G401.6 (cell line): ENCODE measurements at regions not wholly inside any gene's neighbourhood (a gene's known extent, or its start where the extent isn't known, plus 50 kb on each side); places are given as distances from the start of the nearest gene placed in this dataset.
"Not testable (repeated sequence)": the region's sequence is repeated elsewhere in the genome, so short reads cannot be mapped to it uniquely, and the experiment has no call there.

Experiments used
- FAIRE-seq: peaks from 2 replicates; lab custom pipeline; 2012; peaks lifted over from hg19 to GRCh38; lab: Jason Lieb, UNC

GRCh38 chr14:105622329-105622955 lies 96.1 kb downstream of the TMEM121 start:
- FAIRE-seq: no peak

DNA sequence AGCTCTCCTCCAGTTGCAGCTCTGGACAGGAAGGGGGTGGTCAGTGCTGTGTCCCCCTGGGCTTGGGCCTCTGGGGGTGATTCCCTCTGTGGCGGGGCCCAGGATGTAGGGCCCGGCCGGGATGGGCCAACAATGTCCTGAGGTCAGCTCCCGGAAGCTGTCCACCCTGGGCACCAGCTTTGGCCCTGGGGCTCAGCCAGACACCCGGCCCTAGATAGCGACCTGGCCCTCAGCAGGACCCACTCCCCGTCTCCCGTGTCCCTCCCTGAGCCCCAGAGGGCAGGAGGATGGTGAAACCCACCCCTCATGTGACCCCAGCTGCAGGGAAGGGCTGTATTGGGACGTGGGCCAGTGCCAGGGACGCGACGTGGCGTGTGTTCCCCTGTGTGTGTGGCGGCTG lies 96.8 kb downstream of the TMEM121 start:
- FAIRE-seq: not testable (repeated sequence)

DNA sequence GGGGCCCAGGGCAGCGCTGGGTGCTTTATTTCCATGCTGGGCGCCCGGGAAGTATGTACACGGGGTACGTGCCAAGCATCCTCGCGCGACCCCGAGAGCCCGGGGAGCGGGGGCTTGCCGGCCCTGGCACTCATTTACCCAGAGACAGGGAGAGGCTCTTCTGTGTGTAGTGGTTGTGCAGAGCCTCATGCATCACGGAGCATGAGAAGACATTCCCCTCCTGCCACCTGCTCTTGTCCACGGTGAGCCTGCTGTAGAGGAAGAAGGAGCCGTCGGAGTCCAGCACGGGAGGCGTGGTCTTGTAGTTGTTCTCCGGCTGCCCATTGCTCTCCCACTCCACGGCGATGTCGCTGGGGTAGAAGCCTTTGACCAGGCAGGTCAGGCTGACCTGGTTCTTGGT lies 98.0 kb downstream of the TMEM121 start:
- FAIRE-seq: not testable (repeated sequence)

DNA sequence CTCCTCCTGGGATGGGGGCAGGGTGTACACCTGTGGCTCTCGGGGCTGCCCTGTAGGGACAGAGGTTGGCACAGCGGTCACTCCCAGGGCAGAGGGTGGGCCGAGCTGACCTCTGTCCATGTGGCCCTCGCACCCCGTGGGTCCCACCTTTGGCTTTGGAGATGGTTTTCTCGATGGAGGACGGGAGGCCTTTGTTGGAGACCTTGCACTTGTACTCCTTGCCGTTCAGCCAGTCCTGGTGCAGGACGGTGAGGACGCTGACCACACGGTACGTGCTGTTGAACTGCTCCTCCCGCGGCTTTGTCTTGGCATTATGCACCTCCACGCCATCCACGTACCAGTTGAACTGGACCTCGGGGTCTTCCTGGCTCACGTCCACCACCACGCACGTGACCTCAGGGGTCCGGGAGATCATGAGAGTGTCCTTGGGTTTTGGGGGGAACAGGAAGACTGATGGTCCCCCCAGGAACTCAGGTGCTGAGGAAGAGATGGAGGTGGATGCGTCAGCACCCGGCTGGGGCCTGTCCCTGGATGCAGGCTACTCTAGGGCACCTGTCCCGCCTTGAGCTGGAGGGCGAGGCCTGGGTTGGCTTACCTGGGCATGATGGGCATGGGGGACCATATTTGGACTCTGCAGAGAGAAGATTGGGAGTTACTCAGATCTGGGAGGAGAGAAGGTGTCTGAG lies 98.5 kb downstream of the TMEM121 start:
- not testable (repeated sequence) for FAIRE-seq

GRCh38 chr14:105625448-105625847 lies 99.1 kb downstream of the TMEM121 start:
- not testable (repeated sequence) for FAIRE-seq

GRCh38 chr14:105626111-105626510 lies 99.7 kb downstream of the TMEM121 start:
- FAIRE-seq: not testable (repeated sequence)

DNA sequence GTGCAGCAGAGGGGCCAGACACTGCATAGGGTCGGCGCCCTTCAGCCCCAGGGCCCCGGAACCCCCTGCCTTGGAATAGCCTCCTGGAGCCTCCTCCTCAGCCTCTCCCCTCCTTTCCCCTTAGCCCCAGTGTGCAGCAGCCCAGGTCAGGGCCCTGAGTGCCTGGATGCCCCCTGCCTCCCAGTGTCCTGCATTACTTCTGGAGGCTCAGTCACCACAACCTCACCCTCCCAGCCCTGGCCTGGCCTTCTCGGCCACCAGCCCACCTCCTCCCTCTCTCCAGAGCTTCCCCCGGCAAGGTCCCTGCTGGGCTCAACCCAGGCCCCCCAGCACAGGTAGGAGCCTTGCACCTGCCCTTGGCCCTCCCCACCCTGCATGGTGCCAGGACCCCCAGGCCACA lies 100.3 kb downstream of the TMEM121 start:
- FAIRE-seq: not testable (repeated sequence)

GRCh38 chr14:105627287-105627686 lies 100.9 kb downstream of the TMEM121 start:
- FAIRE-seq: not testable (repeated sequence)

DNA sequence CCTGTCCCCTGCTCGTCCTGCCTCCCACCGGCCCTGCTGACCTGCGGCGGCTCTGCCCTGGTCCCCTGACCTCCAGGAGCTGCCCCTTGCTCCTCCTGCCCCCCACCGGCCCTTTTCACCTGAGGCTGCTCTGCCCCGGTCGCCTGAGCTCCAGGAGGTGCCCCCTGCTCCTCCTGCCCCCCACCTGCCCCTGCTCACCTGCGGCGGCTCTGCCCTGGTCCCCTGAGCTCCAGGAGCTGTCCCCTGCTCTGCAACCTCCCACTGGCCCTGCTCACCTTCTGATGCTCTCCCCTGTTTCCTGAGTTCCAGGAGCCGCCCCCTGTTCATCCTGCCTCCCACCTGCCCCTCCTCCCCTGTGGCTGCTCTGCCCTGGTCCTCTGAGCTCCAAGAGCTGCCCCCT lies 101.3 kb downstream of the TMEM121 start:
- FAIRE-seq: no peak

DNA sequence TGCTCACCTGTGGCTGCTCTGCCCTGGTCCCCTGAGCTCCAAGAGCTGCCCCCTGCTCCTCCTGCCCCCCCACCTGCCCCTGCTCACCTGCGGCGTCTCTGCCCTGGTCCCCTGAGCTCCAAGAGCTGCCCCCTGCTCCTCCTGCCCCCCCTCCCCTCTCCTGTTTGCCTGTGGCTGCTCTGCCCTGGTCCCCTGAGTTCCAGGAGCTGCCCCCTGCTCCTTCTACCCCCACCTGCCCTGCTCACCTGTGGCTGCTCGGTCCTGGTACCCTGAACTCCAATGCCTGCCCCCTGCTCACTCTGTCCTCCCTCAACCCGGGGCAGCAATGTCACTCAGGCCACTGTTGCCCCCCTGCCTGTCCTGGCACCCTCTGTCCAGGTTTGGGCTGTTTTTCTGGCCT lies 101.7 kb downstream of the TMEM121 start:
- not testable (repeated sequence) for FAIRE-seq

DNA sequence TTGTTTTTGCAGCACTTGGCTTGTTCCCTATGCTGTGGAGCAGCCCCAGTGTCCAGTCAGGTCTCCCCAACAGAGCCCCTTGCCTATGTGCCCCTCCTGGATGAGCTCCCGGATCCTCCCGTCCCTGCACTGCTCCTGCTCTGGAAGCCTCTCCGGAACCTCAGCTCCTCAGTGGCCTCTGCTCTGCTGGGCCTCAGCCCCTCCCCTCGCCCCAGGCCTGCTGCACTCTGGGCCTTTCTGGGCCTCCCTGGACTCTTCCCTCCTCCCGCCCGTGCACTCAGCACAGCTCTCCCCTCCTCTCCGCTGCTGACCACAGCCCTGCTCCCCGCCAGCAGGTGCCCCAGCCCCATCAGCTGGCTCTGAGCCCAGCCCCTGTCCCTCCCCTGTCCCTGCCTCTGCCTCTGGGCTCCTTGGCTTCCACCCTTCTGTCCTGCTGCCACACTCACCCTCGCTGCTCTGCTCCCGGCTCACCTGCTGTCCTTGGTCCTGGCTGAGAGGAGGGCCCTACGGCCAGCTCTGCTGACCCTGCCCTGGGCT lies 102.2 kb downstream of the TMEM121 start:
- FAIRE-seq: not testable (repeated sequence)

GRCh38 chr14:105629091-105629885 lies 102.9 kb downstream of the TMEM121 start:
- FAIRE-seq: not testable (repeated sequence)

GRCh38 chr14:105629886-105630215 lies 103.5 kb downstream of the TMEM121 start:
- FAIRE-seq: no peak

DNA sequence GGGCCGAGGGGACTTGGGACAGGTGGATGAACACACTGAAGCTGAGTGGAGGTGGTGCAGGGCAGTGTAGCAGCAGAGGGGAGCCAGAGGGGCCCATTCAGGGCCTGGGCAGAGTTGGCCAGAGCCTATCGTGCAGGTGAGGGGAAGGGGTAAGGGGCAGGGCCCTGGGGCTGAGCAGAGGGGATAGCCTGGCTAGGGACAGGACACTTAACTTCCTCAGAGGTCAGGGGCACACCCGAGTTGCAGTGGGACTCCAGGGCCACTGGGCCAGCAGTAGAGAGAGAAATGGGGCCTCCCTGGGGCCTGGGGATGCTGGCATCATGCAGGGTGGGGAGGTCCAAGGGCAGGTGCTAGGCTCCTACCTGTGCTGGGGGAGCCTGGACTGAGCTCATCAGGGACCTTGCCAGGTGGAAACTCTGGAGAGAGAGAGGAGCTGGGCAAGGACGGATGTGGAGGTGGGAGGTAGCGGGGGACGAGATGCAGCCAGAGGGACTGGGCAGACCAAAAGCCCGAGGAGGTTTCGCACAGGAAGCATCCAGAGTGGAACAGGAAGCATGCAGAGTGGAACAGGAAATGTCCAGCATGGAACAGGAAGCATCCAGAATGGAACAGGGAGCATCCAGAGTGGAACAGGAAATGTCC lies 104.0 kb downstream of the TMEM121 start:
- FAIRE-seq: not testable (repeated sequence)

DNA sequence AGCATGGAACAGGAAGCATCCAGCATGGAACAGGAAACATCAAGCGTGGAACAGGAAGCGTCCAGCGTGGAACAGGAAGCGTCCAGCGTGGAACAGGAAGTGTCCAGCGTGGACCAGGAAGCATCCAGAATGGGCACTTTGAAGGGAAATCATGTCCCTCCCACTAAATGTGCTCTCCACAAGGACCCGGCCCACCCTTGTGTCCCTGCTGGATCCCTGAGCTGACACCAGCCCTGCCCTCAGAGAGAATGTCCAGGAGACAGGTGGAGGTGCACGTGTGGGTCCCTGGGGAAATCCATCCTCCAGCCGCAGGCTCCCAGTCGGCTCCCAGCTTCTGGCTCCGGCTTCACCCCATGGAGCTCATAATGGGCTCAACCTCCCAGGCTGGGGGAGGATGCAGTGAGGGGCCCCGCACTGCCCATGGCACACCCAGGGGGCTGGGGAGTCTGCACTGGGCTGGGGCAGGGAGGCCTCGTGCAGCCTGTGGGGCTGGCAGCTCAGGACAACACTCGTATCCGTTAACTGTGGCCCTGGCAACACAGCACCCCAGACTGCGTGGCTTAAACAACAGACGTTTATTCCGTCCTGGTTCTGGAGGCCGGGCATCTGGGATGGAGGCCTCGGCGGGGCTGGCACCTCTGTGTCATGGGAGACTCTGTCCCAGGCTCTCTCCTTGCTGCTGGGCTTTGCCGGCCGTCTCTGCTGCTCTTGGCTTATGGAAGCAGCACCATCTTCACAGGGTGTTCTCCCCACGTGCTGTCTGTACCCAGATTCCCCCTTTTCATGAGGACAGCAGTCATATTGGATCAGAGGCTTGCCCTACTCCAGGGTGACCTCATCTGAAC lies 104.8 kb downstream of the TMEM121 start:
- FAIRE-seq: not testable (repeated sequence)

DNA sequence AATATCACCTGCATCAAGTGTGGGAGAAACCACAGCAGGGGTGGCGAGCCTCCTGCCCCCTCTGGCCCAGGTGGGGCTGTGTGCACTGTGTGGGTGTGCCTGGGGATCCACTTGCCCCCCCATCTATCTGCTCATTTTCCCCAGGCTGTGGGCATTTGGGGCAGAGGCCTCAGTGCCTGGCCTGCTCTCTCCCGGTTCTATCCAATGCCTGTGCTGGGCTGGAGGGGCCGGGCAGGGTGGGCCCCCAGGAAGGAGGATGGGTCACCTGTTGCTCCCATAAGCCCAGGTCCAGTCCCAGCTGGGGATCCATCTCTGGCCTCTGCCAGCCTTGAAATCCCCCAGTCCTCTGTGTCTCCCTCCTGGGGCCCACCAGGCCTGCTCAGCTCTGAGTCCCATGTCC lies 105.6 kb downstream of the TMEM121 start:
- no peak for FAIRE-seq

GRCh38 chr14:105633596-105633995 lies 107.2 kb downstream of the TMEM121 start:
- FAIRE-seq: not testable (repeated sequence)

- FAIRE-seq: no peak
Observed at GRCh38 chr14:105635560-105635959, 109.2 kb downstream of the TMEM121 start.

GRCh38 chr14:105636021-105636420 lies 109.6 kb downstream of the TMEM121 start:
- not testable (repeated sequence) for FAIRE-seq

DNA sequence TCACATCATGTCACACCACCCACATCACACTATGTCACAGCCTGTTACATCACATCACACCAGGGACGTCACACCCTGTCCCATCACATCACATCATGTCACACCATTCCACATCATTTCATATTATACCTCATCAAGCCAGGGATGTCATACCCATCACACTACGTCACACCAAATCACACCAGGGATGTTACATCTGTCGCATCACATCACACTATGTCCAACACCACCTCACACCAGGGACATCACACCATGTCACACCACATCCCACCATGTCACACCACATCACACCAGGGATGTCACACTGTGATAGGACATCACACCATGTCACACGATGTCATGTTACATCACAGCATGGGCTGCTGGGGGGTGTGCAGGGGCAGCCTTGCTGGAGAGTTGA lies 110.6 kb downstream of the TMEM121 start:
- FAIRE-seq: no peak

DNA sequence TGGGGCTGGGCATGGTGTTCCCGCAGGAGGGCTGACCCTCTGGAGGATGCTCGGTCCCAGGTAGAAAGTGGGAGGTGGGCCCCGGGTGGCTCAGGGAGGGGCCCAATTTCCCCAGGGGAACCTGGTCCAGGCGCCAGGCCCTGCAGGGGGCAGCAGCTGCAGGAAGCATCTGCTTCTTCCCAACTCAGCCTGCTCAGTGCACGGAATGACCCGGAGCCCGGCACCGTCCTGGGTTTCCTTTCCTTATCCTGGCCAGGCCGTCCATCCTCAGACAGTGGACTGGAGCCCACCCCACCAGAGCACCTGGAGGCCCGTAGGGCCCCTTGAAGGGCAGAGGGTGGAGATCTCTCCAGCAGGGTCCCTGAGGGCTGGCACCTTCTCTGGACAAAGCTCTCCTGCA lies 111.0 kb downstream of the TMEM121 start:
- not testable (repeated sequence) for FAIRE-seq
